T-helper 2 cell treated with Interferon-gamma antibody and Interleukin-4, amounts not matched to agents 5 μg/mL and 100 μg/mL, for 36 hours (primary cell): ENCODE measurements at regions not wholly inside any gene's neighbourhood (a gene's known extent, or its start where the extent isn't known, plus 50 kb on each side); places are given as distances from the start of the nearest gene placed in this dataset.

Source experiments
- DNase-seq: peaks from one replicate; pipeline ENCODE4 v3.0.0; 2021; ENCODE audit warnings: low spot score
- H3K27ac Mint-ChIP-seq: one replicate; pipeline ENCODE4 v1.8.0; 2021; ENCODE audit warnings: mild to moderate bottlenecking, mixed read lengths
- H3K27me3 Mint-ChIP-seq: one replicate; pipeline ENCODE4 v1.8.0; 2021; ENCODE audit warnings: low read depth, mixed read lengths
- H3K36me3 Mint-ChIP-seq: one replicate; pipeline ENCODE4 v1.8.0; 2021; ENCODE audit warnings: low read depth, mixed read lengths
- H3K4me1 Mint-ChIP-seq: one replicate; pipeline ENCODE4 v1.8.0; 2021; ENCODE audit warnings: low read depth, mixed read lengths
- H3K4me3 Mint-ChIP-seq: one replicate; pipeline ENCODE4 v1.8.0; 2022; ENCODE audit warnings: mild to moderate bottlenecking, moderate library complexity, mixed read lengths
- H3K9me3 Mint-ChIP-seq: one replicate; pipeline ENCODE4 v1.8.0; 2021; ENCODE audit warnings: mixed read lengths

- H3K36me3 Mint-ChIP-seq, result no peaks in the 10 kb centered on the region
- no peak overlapping the region for H3K4me3 Mint-ChIP-seq
- H3K27me3 Mint-ChIP-seq, result no peaks in the 10 kb centered on the region
- H3K27ac Mint-ChIP-seq, result no peak overlapping the region
- no peak for DNase-seq
- no peaks in the 10 kb centered on the region for H3K4me1 Mint-ChIP-seq
- peaks cover 17% of the 10 kb centered on the region for H3K9me3 Mint-ChIP-seq
These were observed 1539.7 kb upstream of the ACVR2A start for GRCh38 chr2:146305164-146305563.

GRCh38 chr2:146301287-146301686 is 1543.5 kb upstream of the ACVR2A start:
- peaks cover 24% of the 10 kb centered on the region for H3K9me3 Mint-ChIP-seq
- no peak overlapping the region for H3K4me3 Mint-ChIP-seq
- H3K4me1 Mint-ChIP-seq, result no peaks in the 10 kb centered on the region
- DNase-seq, result no peak
- H3K27ac Mint-ChIP-seq, result no peak overlapping the region
- no peaks in the 10 kb centered on the region for H3K27me3 Mint-ChIP-seq
- H3K36me3 Mint-ChIP-seq, result no peaks in the 10 kb centered on the region

GRCh38 chr2:146295080-146295670 is 1549.7 kb upstream of the ACVR2A start:
- Mint-ChIP-seq H3K27ac (no peak overlapping the region), H3K4me1 (no peaks in the 10 kb centered on the region), H3K9me3 (peaks cover 16% of the 10 kb centered on the region), H3K27me3 (no peaks in the 10 kb centered on the region), H3K4me3 (no peak overlapping the region), H3K36me3 (no peaks in the 10 kb centered on the region)
- no peak for DNase-seq

DNA sequence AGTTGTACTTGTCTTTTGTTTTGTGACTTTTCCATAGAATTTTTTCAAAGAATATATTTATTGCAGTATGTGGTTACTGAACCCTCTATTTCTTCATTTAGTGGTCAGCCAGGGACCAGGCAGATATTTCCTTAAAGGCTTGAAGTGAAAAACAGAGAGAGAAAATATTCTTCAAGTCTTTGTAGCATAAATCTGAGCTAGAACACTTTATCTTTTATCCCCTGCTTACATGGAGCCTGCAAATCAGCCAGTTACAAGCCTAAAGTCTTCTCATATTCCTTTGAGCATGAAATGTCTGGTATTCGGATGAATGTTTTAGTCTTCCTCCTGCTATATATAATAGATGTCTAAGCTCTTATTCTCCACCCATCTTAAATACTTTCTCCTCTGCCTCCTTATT is 1557.5 kb upstream of the ACVR2A start:
- peaks cover 16% of the 10 kb centered on the region for H3K9me3 Mint-ChIP-seq
- H3K4me3 Mint-ChIP-seq, result no peak overlapping the region
- no peak for DNase-seq
- H3K27ac Mint-ChIP-seq, result no peak overlapping the region
- H3K4me1 Mint-ChIP-seq, result no peaks in the 10 kb centered on the region
- no peaks in the 10 kb centered on the region for H3K27me3 Mint-ChIP-seq
- H3K36me3 Mint-ChIP-seq, result no peaks in the 10 kb centered on the region

- no peaks in the 10 kb centered on the region for H3K9me3 Mint-ChIP-seq
These were observed 1565.9 kb upstream of the ACVR2A start for GRCh38 chr2:146278881-146279280.

DNA sequence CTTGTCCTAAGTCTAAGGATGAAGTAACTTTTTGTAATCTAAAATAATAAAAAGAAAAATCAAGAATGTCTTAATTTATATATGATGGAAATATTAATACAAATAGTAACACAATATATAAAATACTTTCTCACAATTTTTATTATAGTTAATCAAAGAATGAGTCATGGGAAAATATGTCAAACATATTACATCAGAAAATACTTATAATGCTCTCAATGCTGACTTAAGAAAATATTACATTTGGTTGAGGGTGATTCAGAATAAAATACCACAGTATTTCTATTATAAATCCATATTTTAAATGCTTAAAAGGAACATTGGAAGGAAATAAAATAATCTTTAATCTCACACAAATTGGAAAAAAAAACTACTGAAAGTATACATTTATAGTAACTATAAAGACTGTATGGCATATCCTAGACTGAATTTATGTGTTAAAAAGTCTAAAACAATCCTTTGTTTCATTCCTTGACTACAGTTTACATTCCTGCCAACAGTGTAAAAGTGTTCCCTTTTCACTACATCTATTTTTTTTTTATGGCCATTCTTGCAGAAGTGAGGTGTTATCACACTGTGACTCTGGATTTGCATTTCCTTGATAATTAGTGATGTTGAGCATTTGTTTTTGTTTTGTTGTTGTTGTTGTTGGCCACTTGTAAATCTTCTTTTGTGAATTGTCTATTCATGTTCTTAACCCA is 1573.5 kb upstream of the ACVR2A start:
- Mint-ChIP-seq H3K4me3 (no peak overlapping the region), H3K27ac (no peak overlapping the region), H3K9me3 (no peaks in the 10 kb centered on the region), H3K4me1 (no peaks in the 10 kb centered on the region), H3K27me3 (no peaks in the 10 kb centered on the region), H3K36me3 (no peaks in the 10 kb centered on the region)
- no peak for DNase-seq

More at GRCh38 chr2:146278881-146279280, 1565.9 kb upstream of the ACVR2A start:
- no peak overlapping the region for H3K4me3 Mint-ChIP-seq
- no peak for DNase-seq
- H3K36me3 Mint-ChIP-seq, result no peaks in the 10 kb centered on the region
- no peak overlapping the region for H3K27ac Mint-ChIP-seq
- no peaks in the 10 kb centered on the region for H3K27me3 Mint-ChIP-seq
- H3K4me1 Mint-ChIP-seq, result no peaks in the 10 kb centered on the region

- no peaks in the 10 kb centered on the region for H3K36me3 Mint-ChIP-seq
- H3K27ac Mint-ChIP-seq, result no peak overlapping the region
- H3K4me1 Mint-ChIP-seq, result no peaks in the 10 kb centered on the region
- no peak for DNase-seq
- H3K4me3 Mint-ChIP-seq, result no peak overlapping the region
- no peaks in the 10 kb centered on the region for H3K27me3 Mint-ChIP-seq
- H3K9me3 Mint-ChIP-seq, result no peaks in the 10 kb centered on the region
These were observed 1574.2 kb upstream of the ACVR2A start for GRCh38 chr2:146270618-146271017.

DNA sequence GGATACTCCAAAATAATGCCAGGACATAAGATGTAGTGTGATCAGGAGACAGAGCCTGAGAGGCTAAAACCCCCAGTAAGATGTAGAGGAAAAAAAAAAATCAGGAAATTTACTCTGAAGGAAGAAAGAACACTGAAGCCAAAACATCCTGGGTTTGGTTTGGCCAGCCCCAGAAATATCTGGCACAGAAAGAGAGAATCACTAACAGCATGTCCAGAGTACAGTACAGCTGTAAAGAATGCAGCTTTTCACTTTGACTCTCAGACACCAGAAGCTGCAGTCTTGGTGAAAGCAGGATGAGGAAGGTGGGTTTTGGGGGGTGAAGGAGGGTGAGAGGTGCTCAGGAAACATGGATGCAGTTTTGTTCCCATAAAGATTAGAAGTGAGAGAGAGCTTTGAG is 1577.7 kb upstream of the ACVR2A start:
- Mint-ChIP-seq H3K27ac (no peak overlapping the region), H3K36me3 (no peaks in the 10 kb centered on the region), H3K9me3 (peaks cover 5% of the 10 kb centered on the region), H3K4me3 (no peak overlapping the region), H3K27me3 (no peaks in the 10 kb centered on the region), H3K4me1 (no peaks in the 10 kb centered on the region)
- no peak for DNase-seq

- no peaks in the 10 kb centered on the region for H3K27me3 Mint-ChIP-seq
- H3K4me3 Mint-ChIP-seq, result no peak overlapping the region
- H3K27ac Mint-ChIP-seq, result no peak overlapping the region
- H3K9me3 Mint-ChIP-seq, result peaks cover 5% of the 10 kb centered on the region
- H3K4me1 Mint-ChIP-seq, result no peaks in the 10 kb centered on the region
- H3K36me3 Mint-ChIP-seq, result no peaks in the 10 kb centered on the region
- DNase-seq, result no peak
These were observed 1579.2 kb upstream of the ACVR2A start for GRCh38 chr2:146265656-146266055.

DNA sequence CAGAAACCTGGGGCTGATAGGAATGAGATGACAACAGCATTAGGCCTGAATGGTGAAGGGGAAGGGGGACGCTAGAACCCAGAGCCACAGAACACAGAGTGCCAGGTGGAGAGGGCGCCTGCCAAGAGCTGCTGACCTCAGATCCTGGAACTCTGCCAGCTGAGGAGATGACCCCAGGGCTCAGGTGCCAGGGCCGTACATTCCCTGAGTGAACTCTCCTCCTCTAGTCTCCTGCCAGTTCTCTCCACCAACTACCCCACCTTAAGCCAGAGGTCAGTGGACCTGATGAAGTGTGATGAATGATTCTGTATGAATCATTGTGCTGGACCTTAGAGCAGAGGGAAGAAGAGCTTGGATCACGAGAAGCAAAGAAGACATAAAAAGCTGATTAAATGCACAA is 1582.2 kb upstream of the ACVR2A start:
- Mint-ChIP-seq H3K27me3 (no peaks in the 10 kb centered on the region), H3K9me3 (peaks cover 5% of the 10 kb centered on the region), H3K4me3 (no peak overlapping the region), H3K36me3 (no peaks in the 10 kb centered on the region), H3K27ac (no peak overlapping the region), H3K4me1 (no peaks in the 10 kb centered on the region)
- DNase-seq, result no peak

DNA sequence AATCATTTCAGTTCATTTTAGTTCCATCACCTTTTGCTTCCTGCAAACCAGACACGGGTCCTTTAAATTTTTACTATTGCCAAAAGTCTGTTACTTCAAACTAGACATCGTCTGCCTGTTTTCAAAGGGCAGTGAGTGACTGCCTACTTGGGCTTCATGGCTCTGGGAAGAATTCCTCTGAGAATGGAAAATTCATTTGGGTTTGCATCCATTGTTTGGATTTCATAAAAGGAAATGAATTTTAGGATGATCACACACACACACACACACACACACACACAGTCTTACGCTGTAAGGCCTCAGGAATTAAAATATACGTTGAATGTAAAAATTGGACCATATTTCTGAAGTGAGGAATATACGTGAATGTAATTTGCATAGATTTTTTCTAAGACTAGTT is 1584.3 kb upstream of the ACVR2A start:
- Mint-ChIP-seq H3K4me1 (no peaks in the 10 kb centered on the region), H3K36me3 (no peaks in the 10 kb centered on the region), H3K4me3 (no peak overlapping the region), H3K9me3 (peaks cover 9% of the 10 kb centered on the region), H3K27me3 (no peaks in the 10 kb centered on the region), H3K27ac (no peak overlapping the region)
- DNase-seq, result no peak

- Mint-ChIP-seq H3K9me3 (peaks cover 12% of the 10 kb centered on the region), H3K36me3 (no peaks in the 10 kb centered on the region), H3K4me3 (no peak overlapping the region), H3K27me3 (no peaks in the 10 kb centered on the region), H3K4me1 (no peaks in the 10 kb centered on the region), H3K27ac (no peak overlapping the region)
- no peak for DNase-seq
These were observed 1585.0 kb upstream of the ACVR2A start for GRCh38 chr2:146259816-146260215.

DNA sequence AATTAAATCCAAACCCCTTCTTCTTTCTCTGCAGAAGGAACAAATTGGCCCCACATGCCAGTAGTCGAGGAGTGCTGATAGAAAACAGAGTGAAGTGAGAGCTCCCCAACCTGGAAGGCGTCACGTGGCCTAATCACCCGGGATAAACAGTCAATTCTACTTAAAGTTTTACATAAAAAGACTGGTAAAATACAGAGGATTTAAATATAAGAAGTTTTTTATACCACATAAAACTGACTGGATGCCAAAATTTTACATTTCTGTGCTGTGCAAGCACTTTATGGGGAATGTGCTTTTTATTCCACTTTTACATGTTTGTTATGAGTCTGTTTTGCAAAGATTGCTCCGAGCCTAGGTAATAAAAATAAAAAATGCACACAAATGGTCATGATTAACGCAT is 1586.8 kb upstream of the ACVR2A start:
- Mint-ChIP-seq H3K27ac (no peak overlapping the region), H3K4me1 (no peaks in the 10 kb centered on the region), H3K36me3 (no peaks in the 10 kb centered on the region), H3K27me3 (no peaks in the 10 kb centered on the region), H3K4me3 (no peak overlapping the region), H3K9me3 (peaks cover 6% of the 10 kb centered on the region)
- DNase-seq, result no peak

- Mint-ChIP-seq H3K9me3 (peaks cover 6% of the 10 kb centered on the region), H3K36me3 (no peaks in the 10 kb centered on the region)
These were observed 1592.7 kb upstream of the ACVR2A start for GRCh38 chr2:146252119-146252518.

DNA sequence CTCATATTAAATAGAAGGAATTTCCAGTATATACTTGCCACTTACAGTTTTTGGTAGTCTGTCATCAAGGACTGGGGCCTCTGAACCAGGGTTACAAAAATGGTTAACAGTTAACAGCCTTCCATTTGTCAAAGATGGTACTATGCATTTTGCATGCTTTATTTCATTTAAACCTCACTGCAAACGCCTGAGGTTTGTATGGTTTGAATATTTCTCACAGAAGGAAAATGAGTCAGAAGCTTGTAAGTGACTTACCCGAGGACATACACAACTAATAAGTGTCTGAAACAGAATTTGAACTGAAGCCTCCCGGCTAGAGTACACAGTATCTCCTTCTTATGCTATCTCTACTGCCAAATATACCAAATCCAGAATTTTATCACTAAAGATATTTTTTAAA is 1593.5 kb upstream of the ACVR2A start:
- peaks cover 6% of the 10 kb centered on the region for H3K9me3 Mint-ChIP-seq

More at GRCh38 chr2:146252119-146252518, 1592.7 kb upstream of the ACVR2A start:
- H3K4me1 Mint-ChIP-seq, result no peaks in the 10 kb centered on the region
- H3K27me3 Mint-ChIP-seq, result no peaks in the 10 kb centered on the region
- DNase-seq, result no peak
- no peak overlapping the region for H3K4me3 Mint-ChIP-seq
- H3K27ac Mint-ChIP-seq, result no peak overlapping the region

More for the DNA sequence above, 1593.5 kb upstream of the ACVR2A start:
- Mint-ChIP-seq H3K27ac (no peak overlapping the region), H3K4me3 (no peak overlapping the region), H3K27me3 (no peaks in the 10 kb centered on the region), H3K4me1 (no peaks in the 10 kb centered on the region), H3K36me3 (no peaks in the 10 kb centered on the region)
- DNase-seq, result no peak
